22Rv1 (cell line): ENCODE measurements at regions not wholly inside any gene's neighbourhood (a gene's known extent, or its start where the extent isn't known, plus 50 kb on each side); places are given as distances from the start of the nearest gene placed in this dataset.

ENCODE experiments used
- ZFX ChIP-seq: fragments of 450-650 bp; IDR thresholded peaks from 2 replicates; pipeline ENCODE4 v1.6.1; 2017; ENCODE audit warnings: antibody characterized with exemption, borderline replicate concordance
- TF ChIP-seq, protein P1 (sequence below): fragments of 450-650 bp; IDR thresholded peaks from 2 replicates; pipeline ENCODE4 v1.5.1; 2017; ENCODE audit warnings: mild to moderate bottlenecking

DNA sequence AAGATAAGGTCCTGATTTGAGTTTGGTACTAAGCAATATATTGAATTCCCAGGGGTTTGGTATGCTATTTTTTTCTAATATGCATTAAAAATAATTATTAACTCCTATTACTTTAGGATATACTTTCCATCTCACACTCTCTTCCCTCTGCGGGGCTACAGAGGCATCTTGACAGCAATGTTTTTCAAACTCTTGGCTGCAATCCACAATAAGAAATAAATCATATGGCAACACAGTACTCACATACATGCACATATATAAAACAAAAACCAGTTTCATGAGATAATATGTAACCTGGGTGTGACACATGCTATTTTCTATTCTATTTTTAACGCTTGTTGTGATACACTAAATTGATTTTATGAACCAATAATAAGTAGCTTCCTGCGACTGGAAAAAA is 189.5 kb downstream of the UNC5CL start:
- TF ChIP-seq, protein P1, sequence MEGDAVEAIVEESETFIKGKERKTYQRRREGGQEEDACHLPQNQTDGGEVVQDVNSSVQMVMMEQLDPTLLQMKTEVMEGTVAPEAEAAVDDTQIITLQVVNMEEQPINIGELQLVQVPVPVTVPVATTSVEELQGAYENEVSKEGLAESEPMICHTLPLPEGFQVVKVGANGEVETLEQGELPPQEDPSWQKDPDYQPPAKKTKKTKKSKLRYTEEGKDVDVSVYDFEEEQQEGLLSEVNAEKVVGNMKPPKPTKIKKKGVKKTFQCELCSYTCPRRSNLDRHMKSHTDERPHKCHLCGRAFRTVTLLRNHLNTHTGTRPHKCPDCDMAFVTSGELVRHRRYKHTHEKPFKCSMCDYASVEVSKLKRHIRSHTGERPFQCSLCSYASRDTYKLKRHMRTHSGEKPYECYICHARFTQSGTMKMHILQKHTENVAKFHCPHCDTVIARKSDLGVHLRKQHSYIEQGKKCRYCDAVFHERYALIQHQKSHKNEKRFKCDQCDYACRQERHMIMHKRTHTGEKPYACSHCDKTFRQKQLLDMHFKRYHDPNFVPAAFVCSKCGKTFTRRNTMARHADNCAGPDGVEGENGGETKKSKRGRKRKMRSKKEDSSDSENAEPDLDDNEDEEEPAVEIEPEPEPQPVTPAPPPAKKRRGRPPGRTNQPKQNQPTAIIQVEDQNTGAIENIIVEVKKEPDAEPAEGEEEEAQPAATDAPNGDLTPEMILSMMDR: no peak
- TF ChIP-seq ZFX: no peak
